ENCODE measurements at regions not wholly inside any gene's neighbourhood (a gene's known extent, or its start where the extent isn't known, plus 50 kb on each side); places are given as distances from the start of the nearest gene placed in this dataset.

- TF ChIP-seq REST (IDR thresholded peaks at IDR 0.05): no peak
Measured at GRCh38 chr2:7450188-7450832, 533.1 kb downstream of the RNF144A start (continued).

DNA sequence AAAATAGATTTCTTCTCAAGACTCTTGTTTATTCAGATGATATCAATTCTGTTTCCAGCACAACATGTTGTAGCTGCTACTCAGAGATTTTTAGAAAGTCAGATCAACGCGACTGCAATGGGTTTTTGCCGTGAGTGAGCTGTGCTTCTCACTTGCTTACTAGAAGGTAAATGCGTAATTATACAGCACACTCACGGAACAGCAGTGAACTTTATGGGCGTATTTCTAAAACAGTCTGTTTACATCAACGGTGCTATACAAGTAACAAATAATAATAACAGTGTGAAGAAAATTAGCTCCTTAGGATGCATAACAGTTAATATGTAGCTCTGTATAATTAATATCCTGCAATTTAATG is 533.6 kb downstream of the RNF144A start:
- H3K4me1 ChIP-seq (ENCODE audit: control insufficient read depth in 4 of 4, insufficient read depth in 4 of 4, low read length in 3 of 4): no peaks in the 10 kb centered on the region
- no peak overlapping the region for H3K9ac ChIP-seq (ENCODE audit: low read depth in 1 of 2, low read length in 2 of 2)
- no peaks in the 10 kb centered on the region for H3K36me3 ChIP-seq (ENCODE audit: control insufficient read depth in 4 of 4, insufficient read depth in 3 of 4, low read depth in 1 of 4, low read length in 3 of 4)
- peaks cover 0 to 4% (median 0%) of the 10 kb centered on the region in 4 donors for H3K27me3 ChIP-seq (ENCODE audit: control insufficient read depth in 4 of 4, insufficient read depth in 4 of 4, low read length in 3 of 4)
- no peaks in the 10 kb centered on the region for H3K9me3 ChIP-seq (ENCODE audit: control insufficient read depth in 4 of 4, low read length in 3 of 4)
- no peak for DNase-seq (ENCODE audit: low spot score)
- WGBS: 80% methylated on average over 7 of the region's 7 CpGs
- TF ChIP-seq GABPA (IDR thresholded peaks at IDR 0.05 in 1 of 2, conservative IDR thresholded peaks at IDR 0.05 in 1 of 2) (no peak), CTCF (IDR thresholded peaks at IDR 0.05; ENCODE audit: low read depth, low read length, missing input control) (no peak), FOXA1 (IDR thresholded peaks at IDR 0.05) (no peak), HNF4G (IDR thresholded peaks at IDR 0.05) (no peak), RAD21 (IDR thresholded peaks at IDR 0.05) (no peak), YY1 (IDR thresholded peaks at IDR 0.05) (no peak), RXRA (IDR thresholded peaks at IDR 0.05) (no peak), FOXA2 (IDR thresholded peaks at IDR 0.05) (no peak)
- TF ChIP-seq, protein P1, sequence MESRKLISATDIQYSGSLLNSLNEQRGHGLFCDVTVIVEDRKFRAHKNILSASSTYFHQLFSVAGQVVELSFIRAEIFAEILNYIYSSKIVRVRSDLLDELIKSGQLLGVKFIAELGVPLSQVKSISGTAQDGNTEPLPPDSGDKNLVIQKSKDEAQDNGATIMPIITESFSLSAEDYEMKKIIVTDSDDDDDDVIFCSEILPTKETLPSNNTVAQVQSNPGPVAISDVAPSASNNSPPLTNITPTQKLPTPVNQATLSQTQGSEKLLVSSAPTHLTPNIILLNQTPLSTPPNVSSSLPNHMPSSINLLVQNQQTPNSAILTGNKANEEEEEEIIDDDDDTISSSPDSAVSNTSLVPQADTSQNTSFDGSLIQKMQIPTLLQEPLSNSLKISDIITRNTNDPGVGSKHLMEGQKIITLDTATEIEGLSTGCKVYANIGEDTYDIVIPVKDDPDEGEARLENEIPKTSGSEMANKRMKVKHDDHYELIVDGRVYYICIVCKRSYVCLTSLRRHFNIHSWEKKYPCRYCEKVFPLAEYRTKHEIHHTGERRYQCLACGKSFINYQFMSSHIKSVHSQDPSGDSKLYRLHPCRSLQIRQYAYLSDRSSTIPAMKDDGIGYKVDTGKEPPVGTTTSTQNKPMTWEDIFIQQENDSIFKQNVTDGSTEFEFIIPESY (IDR thresholded peaks at IDR 0.05): no peak
- no peak overlapping the region for H3K4me3 ChIP-seq (ENCODE audit: low read depth in 1 of 3, low read length in 3 of 3)
- H3K27ac ChIP-seq (ENCODE audit: low read depth in 1 of 2, low read length in 2 of 2): no peak overlapping the region

DNA sequence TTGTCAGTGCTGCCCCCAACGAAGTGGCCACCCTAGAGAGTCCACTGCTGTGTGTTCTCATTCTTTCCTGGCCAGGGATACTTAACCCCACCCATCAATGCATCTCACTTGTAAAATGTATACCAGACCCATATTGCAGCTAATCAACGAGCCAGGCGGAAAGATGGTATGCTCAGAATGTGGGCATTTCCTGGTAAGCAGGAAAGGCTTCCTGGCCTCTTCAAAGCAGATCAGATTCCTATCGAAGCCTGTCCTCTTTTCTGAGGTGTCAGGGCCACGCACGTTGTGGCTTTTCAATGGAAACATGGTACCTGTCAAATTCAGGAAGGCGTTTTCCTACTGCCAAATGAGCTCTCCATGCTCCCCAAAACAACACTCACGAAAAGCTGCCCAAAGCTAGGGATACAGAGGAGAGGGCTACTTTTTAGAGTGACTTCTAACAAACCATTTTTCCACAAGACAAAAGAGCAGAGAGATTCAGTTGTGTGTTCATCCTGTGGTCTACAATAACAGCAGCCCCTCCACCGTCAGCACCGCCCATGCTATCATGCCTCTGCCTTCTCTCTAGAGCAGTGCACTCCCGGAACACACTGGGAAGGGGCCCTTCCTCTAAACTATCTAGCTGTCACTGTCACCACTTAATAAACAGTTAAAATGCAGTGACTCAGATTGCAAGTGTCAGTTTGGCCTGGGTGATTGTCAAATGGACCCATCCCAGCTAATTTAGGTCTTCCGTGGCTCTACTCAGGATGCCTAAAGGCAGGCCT is 535.1 kb downstream of the RNF144A start:
- WGBS: 74% methylated on average over 12 of the region's 12 CpGs
- H3K36me3 ChIP-seq (ENCODE audit: control insufficient read depth in 4 of 4, insufficient read depth in 3 of 4, low read depth in 1 of 4, low read length in 3 of 4): no peaks in the 10 kb centered on the region
- no peak for DNase-seq (ENCODE audit: low spot score)
- H3K9ac ChIP-seq (ENCODE audit: low read depth in 1 of 2, low read length in 2 of 2): no peak overlapping the region
- H3K27ac ChIP-seq (ENCODE audit: low read depth in 1 of 2, low read length in 2 of 2): no peak overlapping the region
- H3K9me3 ChIP-seq (ENCODE audit: control insufficient read depth in 4 of 4, low read length in 3 of 4): no peaks in the 10 kb centered on the region
- no peaks in the 10 kb centered on the region for H3K4me1 ChIP-seq (ENCODE audit: control insufficient read depth in 4 of 4, insufficient read depth in 4 of 4, low read length in 3 of 4)
- H3K4me3 ChIP-seq (ENCODE audit: low read depth in 1 of 3, low read length in 3 of 3): no peak overlapping the region
- peaks cover 0 to 4% (median 0%) of the 10 kb centered on the region in 4 donors for H3K27me3 ChIP-seq (ENCODE audit: control insufficient read depth in 4 of 4, insufficient read depth in 4 of 4, low read length in 3 of 4)
- TF ChIP-seq GABPA (IDR thresholded peaks at IDR 0.05 in 1 of 2, conservative IDR thresholded peaks at IDR 0.05 in 1 of 2) (no peak), FOXA1 (IDR thresholded peaks at IDR 0.05) (no peak), REST (IDR thresholded peaks at IDR 0.05) (no peak), HNF4G (IDR thresholded peaks at IDR 0.05) (no peak), CTCF (IDR thresholded peaks at IDR 0.05; ENCODE audit: low read depth, low read length, missing input control) (no peak)
- TF ChIP-seq, protein P2, sequence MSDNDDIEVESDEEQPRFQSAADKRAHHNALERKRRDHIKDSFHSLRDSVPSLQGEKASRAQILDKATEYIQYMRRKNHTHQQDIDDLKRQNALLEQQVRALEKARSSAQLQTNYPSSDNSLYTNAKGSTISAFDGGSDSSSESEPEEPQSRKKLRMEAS (IDR thresholded peaks at IDR 0.05): no peak
